Neural progenitor cell (in vitro differentiated cells): ENCODE measurements at regions not wholly inside any gene's neighbourhood (a gene's known extent, or its start where the extent isn't known, plus 50 kb on each side); places are given as distances from the start of the nearest gene placed in this dataset.

Experiments
- DNase-seq: peaks from one replicate; pipeline ENCODE4 v3.0.0-alpha.2; 2016; ENCODE audit warnings: low spot score
- H2AFZ ChIP-seq: fragments of 200-600 bp; sonication (generic); replicated peaks from 2 replicates; pipeline ENCODE4 v1.6.1; 2016; ENCODE audit warnings: antibody characterized with exemption
- H3F3A ChIP-seq: fragments of 200-600 bp; sonication (generic); 2 replicates; pipeline ENCODE4 v1.6.1; 2016; ENCODE audit warnings: antibody characterized with exemption, low read depth
- H3K27ac ChIP-seq: fragments of 200-600 bp; sonication (generic); 2 replicates; pipeline ENCODE4 v1.5.1; 2016; ENCODE audit warnings: mild to moderate bottlenecking
- H3K27me3 ChIP-seq: fragments of 200-600 bp; sonication (generic); 2 replicates; pipeline ENCODE4 v1.6.1; 2016; ENCODE audit warnings: mild to moderate bottlenecking, moderate library complexity
- H3K36me3 ChIP-seq: fragments of 200-600 bp; sonication (generic); 2 replicates; pipeline ENCODE4 v1.5.1; 2016
- H3K4me1 ChIP-seq: fragments of 200-600 bp; sonication (generic); 2 replicates; pipeline ENCODE4 v1.6.1; 2016; ENCODE audit warnings: mixed run types
- H3K4me2 ChIP-seq: fragments of 200-600 bp; sonication (generic); 2 replicates; pipeline ENCODE4 v1.6.1; 2016
- H3K4me3 ChIP-seq: fragments of 200-600 bp; sonication (generic); 2 replicates; pipeline ENCODE4 v1.5.1; 2016
- H3K79me2 ChIP-seq: fragments of 200-600 bp; sonication (generic); 2 replicates; pipeline ENCODE4 v1.6.1; 2016; ENCODE audit warnings: low read depth
- H3K9ac ChIP-seq: fragments of 200-600 bp; sonication (generic); 2 replicates; pipeline ENCODE4 v1.6.1; 2016
- H3K9me3 ChIP-seq: fragments of 200-600 bp; sonication (generic); 2 replicates; pipeline ENCODE4 v1.5.1; 2016; ENCODE audit warnings: low read depth
- H4K20me1 ChIP-seq: fragments of 200-600 bp; sonication (generic); 2 replicates; pipeline ENCODE4 v1.6.1; 2016; ENCODE audit warnings: low read depth
- H3K27ac Mint-ChIP-seq: 3 replicates; pipeline ENCODE4 v1.8.0; 2021; ENCODE audit warnings: mixed read lengths
- H3K27me3 Mint-ChIP-seq: 2 replicates; pipeline ENCODE4 v1.8.0; 2022; ENCODE audit warnings: low read depth, mild to moderate bottlenecking, inconsistent platforms, moderate library complexity, mixed read lengths; ENCODE audit not compliant: insufficient read depth
- H3K36me3 Mint-ChIP-seq: 3 replicates; pipeline ENCODE4 v1.8.0; 2021; ENCODE audit warnings: mixed read lengths
- H3K4me1 Mint-ChIP-seq: 3 replicates; pipeline ENCODE4 v1.8.0; 2021; ENCODE audit warnings: mixed read lengths
- H3K4me3 Mint-ChIP-seq: 3 replicates; pipeline ENCODE4 v1.8.0; 2021; ENCODE audit warnings: mild to moderate bottlenecking, moderate library complexity, mixed read lengths
- H3K9me3 Mint-ChIP-seq: 3 replicates; pipeline ENCODE4 v1.8.0; 2020; ENCODE audit warnings: mixed read lengths
- EZH2 ChIP-seq: fragments of 200-600 bp; sonication (generic); IDR thresholded peaks from 2 replicates; pipeline ENCODE4 v1.6.1; 2017; ENCODE audit warnings: antibody characterized with exemption, mild to moderate bottlenecking, moderate library complexity
- EZH2phosphoT487 ChIP-seq: fragments of 200-600 bp; sonication (generic); IDR thresholded peaks from 2 replicates; pipeline ENCODE4 v1.6.1; 2017; ENCODE audit warnings: antibody characterized with exemption
- TF ChIP-seq, protein P1 (sequence below): fragments of 200-600 bp; sonication (generic); IDR thresholded peaks from 2 replicates; pipeline ENCODE4 v1.5.1; 2017; ENCODE audit warnings: antibody characterized with exemption, mild to moderate bottlenecking

DNA sequence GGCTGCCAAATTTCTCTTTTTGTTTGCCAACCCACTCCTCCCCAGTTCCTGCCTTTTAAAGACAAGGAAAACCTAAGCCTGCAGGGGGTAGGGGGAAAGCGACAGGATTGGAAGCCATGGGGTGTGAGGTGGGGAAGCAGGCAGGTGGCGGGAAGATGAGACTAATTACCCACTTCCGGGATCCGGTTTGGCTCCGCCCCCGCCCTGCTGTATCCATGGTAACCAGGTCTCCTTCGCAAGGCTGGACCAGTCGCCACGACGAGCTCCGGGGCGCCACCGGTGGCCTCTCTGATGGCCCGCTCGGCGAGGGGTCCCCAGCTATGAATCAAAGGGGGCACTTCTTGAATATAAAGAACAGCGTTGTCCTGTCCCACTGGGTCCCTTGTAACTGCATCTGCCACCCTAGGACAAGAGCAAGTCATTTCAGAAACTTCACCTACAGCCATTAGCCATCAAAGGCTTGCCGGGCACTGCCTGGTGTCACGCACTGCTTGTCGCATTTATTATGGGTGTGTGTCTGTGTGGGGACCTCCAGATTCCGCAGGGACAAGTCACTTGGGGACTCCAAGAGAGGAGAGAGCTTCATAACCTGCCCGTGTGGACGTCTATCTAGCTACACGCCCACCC is 55.4 kb upstream of the LMTK2 start:
- Histone ChIP-seq H3F3A (no peaks in the 10 kb centered on the region), H3K4me1 (no peaks in the 10 kb centered on the region), H3K79me2 (no peaks in the 10 kb centered on the region), H3K9me3 (no peaks in the 10 kb centered on the region), H3K9ac (no peak overlapping the region), H3K4me3 (no peak overlapping the region), H2AFZ (peak overlapping the region; percentile 90), H3K36me3 (no peaks in the 10 kb centered on the region), H3K27ac (no peak overlapping the region), H4K20me1 (no peaks in the 10 kb centered on the region), H3K4me2 (peak overlapping the region; percentile 58), H3K27me3 (no peaks in the 10 kb centered on the region)
- Mint-ChIP-seq H3K27ac (no peak overlapping the region), H3K4me3 (peak overlapping the region; percentile 71), H3K36me3 (no peaks in the 10 kb centered on the region), H3K9me3 (peaks cover 2% of the 10 kb centered on the region), H3K27me3 (peaks cover 8% of the 10 kb centered on the region), H3K4me1 (peaks cover 2% of the 10 kb centered on the region)
- DNase-seq = peak; percentile 71
- TF ChIP-seq EZH2 (no peak), EZH2phosphoT487 (no peak)
- TF ChIP-seq, protein P1, sequence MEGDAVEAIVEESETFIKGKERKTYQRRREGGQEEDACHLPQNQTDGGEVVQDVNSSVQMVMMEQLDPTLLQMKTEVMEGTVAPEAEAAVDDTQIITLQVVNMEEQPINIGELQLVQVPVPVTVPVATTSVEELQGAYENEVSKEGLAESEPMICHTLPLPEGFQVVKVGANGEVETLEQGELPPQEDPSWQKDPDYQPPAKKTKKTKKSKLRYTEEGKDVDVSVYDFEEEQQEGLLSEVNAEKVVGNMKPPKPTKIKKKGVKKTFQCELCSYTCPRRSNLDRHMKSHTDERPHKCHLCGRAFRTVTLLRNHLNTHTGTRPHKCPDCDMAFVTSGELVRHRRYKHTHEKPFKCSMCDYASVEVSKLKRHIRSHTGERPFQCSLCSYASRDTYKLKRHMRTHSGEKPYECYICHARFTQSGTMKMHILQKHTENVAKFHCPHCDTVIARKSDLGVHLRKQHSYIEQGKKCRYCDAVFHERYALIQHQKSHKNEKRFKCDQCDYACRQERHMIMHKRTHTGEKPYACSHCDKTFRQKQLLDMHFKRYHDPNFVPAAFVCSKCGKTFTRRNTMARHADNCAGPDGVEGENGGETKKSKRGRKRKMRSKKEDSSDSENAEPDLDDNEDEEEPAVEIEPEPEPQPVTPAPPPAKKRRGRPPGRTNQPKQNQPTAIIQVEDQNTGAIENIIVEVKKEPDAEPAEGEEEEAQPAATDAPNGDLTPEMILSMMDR = no peak

DNA sequence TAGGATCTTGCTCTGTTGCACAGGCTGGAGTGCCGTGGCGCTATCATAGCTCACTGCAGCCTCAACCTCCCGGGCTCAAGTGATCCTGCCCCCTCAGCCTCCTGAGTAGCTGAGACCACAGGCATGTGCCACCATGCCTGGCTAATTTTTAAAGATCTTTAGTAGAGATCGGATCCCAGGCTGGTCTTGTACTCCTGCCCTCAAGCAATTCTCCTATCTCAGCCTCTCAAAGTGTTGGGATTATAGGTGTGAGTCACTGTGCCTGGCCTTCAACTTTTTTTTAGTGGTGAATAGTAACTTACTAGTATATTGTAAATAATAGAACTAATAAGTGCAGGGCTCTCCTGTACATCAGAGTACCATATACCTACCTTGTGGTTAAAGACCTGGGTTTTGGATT is 52.1 kb upstream of the LMTK2 start:
- no peak overlapping the region for H3K27ac ChIP-seq
- DNase-seq = no peak
- Mint-ChIP-seq H3K4me3 (no peak overlapping the region), H3K27me3 (peaks cover 11% of the 10 kb centered on the region), H3K9me3 (peaks cover 2% of the 10 kb centered on the region), H3K36me3 (no peaks in the 10 kb centered on the region), H3K27ac (no peak overlapping the region), H3K4me1 (peaks cover 2% of the 10 kb centered on the region)
- no peak overlapping the region for H3K9ac ChIP-seq
- no peaks in the 10 kb centered on the region for H3K27me3 ChIP-seq
- H3K36me3 ChIP-seq = no peaks in the 10 kb centered on the region
- no peaks in the 10 kb centered on the region for H3F3A ChIP-seq
- no peaks in the 10 kb centered on the region for H3K9me3 ChIP-seq
- H2AFZ ChIP-seq = no peak overlapping the region
- H3K4me1 ChIP-seq = no peaks in the 10 kb centered on the region
- no peaks in the 10 kb centered on the region for H3K79me2 ChIP-seq
- H4K20me1 ChIP-seq = no peaks in the 10 kb centered on the region
- H3K4me3 ChIP-seq = no peak overlapping the region
- H3K4me2 ChIP-seq = no peak overlapping the region
- TF ChIP-seq, protein P1 = no peak
- TF ChIP-seq EZH2phosphoT487 = no peak
- TF ChIP-seq EZH2 = no peak

DNA sequence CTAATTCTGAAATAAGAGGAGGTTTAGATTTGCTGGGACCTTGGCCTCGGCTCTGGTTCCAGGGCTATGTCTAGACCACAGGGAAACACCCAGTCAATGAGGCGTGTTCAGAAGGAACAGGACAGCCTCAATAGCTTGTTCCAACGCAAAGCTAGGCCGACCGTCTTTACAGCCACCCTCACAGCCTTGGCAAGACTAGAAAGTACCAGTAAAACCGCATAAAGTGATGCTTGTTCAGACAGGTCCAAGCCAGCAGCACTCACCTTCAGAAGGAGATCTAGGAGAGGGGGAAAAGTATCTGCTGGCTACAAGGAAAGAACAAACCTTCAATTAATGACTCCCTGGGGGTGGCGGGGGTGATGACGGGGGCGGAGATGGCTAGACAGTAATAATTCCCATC is 50.1 kb upstream of the LMTK2 start:
- H3K27me3 Mint-ChIP-seq = peaks cover 9% of the 10 kb centered on the region
- no peaks in the 10 kb centered on the region for H3K27me3 ChIP-seq
- H3K4me1 Mint-ChIP-seq = no peaks in the 10 kb centered on the region
- H3K4me3 ChIP-seq = no peak overlapping the region
- TF ChIP-seq EZH2 (no peak), EZH2phosphoT487 (no peak)
- TF ChIP-seq, protein P1 = no peak
- H3K79me2 ChIP-seq = no peaks in the 10 kb centered on the region
- no peaks in the 10 kb centered on the region for H3K9me3 ChIP-seq
- no peak overlapping the region for H3K4me2 ChIP-seq
- DNase-seq = no peak
- no peak overlapping the region for H3K4me3 Mint-ChIP-seq
- no peaks in the 10 kb centered on the region for H3K36me3 ChIP-seq
- no peaks in the 10 kb centered on the region for H3F3A ChIP-seq
- no peaks in the 10 kb centered on the region for H4K20me1 ChIP-seq
- no peaks in the 10 kb centered on the region for H3K9me3 Mint-ChIP-seq
- no peaks in the 10 kb centered on the region for H3K4me1 ChIP-seq
- no peak overlapping the region for H2AFZ ChIP-seq
- H3K27ac Mint-ChIP-seq = no peak overlapping the region
- H3K27ac ChIP-seq = no peak overlapping the region
- no peaks in the 10 kb centered on the region for H3K36me3 Mint-ChIP-seq
- no peak overlapping the region for H3K9ac ChIP-seq
